HG03103 (cell line): ENCODE measurements at regions not wholly inside any gene's neighbourhood (a gene's known extent, or its start where the extent isn't known, plus 50 kb on each side); places are given as distances from the start of the nearest gene placed in this dataset.

Source experiments
- ATAC-seq: cut with Tn5 transposase; IDR thresholded peaks from one replicate; pipeline ENCODE4 v1.9.1; 2021; ENCODE audit warnings: low read depth; ENCODE audit not compliant: unreplicated experiment

DNA sequence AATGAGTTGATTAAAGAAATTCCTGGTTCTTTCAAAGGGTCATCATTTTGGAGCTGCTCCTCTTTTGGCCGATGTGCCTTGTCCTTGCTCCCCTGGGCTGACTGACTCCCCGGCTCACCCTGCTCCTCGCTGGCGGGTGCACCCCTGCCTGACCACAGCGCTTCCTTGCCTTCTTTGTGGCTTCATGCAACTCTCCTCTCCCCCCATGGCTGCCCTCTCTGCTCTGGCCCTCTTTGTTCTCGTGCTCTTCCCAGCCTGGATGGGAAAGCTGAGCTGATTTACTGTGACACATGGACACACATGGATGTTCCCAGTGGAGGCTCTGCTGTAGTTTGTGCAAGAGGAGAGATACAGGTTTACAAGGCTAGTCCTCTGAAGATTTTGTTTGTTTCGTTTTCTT, 234.6 kb downstream of the HAUS1 start:
- ATAC-seq, result no peak

DNA sequence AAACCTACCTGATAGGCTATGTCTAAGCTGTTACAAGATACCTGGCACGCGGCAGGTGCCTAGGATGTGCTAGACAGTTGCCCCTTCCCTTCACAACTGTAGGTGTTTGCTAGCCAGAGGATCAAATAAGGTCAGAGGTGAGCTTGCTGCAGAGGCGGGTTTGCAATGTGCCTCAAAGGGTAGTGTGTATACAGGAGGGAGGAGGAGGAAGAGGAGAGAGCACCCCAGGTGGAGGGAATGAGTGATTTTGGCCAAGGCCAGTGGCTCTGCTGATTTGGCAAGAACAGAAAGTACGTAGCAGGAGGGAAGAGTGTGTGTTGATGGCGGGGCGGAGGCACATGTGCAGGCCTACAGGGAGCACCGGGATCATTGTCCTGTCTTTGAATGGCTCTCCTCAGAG, 236.5 kb downstream of the HAUS1 start:
- no peak for ATAC-seq

DNA sequence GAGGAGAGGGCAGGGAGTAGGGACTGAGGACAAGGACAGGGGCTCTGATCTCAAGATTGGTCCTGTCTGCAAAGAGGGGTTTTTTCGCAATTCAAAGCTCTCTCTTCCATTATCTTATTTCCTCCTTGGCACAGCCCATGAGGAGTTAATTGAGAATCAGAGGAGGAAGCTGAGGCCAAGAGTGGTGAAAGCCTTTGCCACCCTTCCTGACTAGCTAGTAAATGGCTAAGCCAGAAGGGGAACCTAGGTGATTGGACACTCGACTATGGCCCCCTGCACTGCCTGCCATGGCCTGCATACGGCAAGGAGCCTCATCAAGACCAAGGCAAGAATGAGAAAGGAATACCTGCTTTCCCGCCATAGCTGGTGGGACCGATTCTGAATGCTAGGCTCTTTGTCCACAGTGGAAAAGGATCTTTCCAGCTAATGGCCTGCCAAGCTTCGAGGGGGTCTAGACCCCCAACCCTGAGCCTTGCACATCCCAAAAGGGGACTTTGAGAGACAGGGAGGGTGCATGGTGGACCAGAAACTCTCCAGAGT, 237.9 kb downstream of the HAUS1 start:
- ATAC-seq, result no peak

DNA sequence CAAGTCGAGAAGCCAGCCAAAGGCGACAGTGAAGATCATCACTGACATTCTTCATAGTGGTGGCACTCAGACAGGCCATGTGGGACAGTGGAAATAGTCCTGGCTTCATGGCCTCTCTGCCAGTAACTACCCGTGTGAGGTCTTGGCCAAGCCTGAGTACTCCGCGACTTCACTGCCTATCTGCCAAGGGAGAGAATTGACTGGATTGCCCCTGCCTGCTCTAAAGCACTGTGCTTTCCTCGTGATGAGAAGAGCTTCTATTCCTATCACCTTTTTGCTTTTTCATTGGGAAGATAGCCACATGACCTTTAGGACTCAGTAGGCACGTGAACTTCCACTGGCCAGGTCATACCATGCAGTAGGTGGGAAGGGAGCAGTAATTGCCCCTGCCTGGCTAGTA, 239.3 kb downstream of the HAUS1 start:
- ATAC-seq, result no peak

DNA sequence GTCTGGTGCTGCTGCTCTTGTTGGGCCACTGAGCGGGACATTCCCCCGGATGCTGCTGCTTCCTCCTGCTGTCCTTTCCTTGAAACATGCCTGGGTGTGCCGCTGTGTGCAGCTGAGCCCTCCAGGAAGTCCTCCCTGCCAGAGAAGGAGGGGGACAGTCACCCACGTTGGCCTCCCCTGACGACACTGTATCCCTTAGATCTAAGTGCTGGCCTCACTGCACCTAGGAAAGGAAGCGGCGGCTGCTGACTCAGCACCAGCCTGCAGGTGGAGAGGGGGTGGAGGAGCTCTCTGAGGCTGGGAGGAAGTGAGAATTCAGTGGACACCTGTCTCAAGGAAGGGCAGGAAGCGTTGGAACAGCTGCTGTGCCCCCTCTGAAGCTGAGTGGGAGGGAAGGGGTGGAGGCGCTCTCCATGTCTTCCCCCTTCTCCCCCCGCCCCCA, 239.8 kb downstream of the HAUS1 start:
- peak; percentile 78 for ATAC-seq

DNA sequence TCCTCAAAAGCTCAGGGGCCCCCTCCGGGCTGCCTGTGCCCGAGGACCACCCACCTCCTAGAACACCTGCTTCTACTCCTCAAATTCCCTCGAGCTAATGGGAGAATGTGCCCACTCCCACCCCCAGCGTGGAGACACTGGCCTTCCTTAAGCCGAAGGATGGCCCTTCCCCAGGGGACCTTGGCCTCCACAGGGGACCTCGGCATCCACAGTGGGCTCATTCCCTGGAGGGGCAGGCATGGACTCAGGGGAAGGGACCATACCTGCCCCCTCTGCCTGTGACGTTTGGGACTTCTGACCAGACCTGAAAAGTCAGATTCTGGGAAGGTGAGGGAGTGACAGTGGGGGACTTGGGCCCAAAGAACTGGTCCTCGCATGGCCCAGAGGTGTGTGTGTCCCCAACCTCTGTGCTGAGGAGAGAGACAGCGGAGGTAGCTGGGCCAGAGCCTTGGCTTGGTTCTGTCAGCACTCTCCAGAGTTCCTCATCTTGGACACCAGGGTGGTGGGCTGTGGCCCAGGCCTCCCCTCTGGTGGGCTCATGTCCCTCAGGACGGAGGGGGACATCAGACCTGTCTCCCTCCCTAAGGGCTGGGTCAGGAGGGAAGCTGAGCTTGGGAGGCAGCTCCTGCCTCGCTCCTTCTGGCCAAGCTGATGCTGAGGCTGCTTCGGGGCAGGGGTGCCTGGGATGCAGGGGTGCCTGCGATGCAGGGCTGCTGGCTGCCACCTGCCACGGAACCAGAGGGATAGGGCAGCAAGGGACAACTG, 240.4 kb downstream of the HAUS1 start:
- no peak for ATAC-seq

DNA sequence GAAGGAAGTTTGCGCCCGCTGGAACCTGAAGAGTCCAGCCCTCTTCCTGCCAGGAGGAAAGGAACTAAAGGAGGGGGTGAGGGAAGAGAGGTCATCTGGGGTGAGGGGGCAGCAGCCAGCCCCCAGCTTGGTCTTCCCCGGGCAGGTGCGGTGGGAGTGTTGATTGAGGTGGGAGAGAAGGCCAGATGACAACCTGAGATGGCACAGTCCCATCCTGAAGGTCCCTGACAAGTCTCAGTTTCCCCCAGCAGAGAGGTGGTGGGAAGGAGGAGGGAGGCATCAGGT, 240.9 kb downstream of the HAUS1 start:
- no peak for ATAC-seq

DNA sequence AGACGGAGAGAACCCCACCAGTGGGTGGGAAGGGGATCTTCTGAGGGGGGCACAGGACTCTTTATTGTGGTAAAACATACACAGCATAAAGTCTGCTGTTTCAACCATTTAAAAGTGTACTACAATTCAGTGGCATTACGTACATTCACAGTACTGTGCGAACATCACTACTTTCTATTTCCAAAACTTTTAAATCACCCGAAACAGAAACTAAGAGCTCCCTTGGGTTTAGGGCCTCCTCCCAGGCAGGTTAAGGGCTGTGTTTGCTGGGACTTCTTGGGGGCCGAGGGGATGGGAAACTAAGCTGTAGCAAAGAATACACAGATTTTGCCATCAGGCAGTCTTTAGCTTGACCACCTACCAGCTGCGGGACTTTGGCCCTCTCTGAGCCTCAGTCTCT, 242.0 kb downstream of the HAUS1 start:
- no peak for ATAC-seq

DNA sequence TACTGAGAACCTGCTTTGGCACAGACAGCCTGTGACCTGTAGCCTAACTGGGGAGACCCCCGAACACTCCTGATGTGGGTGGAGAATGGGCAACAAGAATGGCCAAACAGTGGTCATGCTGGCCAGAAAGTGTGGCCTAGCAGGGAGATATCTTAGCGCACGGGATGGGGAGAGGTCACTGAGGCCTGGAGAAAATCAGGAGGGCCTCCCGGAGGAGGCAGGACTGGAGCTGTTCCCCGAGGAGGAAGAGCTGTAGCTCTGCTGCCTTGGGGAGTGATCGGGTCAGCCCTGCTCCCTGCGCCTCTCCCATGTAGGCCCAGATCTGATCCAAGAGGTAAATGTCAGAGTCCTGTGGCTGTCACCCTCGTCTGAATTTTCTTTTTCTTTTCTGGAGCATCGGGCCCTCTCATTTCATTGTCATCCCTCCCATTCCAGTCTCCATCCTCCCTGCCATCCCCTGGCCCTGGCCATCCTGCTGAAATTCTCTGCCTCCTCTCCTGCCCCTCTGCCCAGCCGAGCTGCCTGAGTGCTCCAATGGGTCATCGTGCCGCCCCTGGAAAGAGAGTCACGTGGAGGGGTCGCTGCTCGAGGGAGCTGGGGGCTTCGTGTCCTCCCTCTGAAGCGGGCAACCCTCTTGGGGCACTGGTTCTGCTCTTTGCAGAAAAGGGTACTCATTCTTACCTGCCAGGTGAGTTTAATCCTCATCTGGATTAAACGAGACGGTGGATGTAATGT, 242.9 kb downstream of the HAUS1 start:
- ATAC-seq, result no peak

DNA sequence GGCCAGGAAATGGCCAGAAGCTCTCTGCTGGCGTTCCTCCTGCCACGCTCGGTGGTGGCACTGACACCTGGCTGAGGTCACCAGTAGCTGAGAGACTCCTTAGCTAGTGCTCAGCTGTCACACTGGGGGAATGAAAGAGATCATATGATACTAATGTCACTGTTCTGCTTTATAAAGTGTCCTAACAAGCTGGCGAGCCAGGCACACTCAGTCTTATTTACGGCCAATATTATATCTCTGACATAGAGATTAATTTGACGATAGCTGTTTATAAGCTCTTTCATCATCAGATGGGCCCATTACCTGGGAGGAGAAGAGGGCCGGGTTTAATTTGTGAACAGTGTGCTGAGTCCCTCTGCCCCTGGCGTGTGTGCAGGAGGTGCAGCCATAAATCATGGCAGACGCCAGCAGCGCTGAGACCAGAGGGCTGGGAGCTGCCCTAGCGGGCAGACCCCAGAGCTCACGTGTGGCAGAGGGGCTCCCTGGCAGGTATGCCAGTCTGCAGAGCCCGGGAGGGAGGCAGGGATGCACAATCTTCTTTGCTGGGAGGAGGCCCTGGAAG, 246.5 kb downstream of the HAUS1 start:
- ATAC-seq, result no peak

DNA sequence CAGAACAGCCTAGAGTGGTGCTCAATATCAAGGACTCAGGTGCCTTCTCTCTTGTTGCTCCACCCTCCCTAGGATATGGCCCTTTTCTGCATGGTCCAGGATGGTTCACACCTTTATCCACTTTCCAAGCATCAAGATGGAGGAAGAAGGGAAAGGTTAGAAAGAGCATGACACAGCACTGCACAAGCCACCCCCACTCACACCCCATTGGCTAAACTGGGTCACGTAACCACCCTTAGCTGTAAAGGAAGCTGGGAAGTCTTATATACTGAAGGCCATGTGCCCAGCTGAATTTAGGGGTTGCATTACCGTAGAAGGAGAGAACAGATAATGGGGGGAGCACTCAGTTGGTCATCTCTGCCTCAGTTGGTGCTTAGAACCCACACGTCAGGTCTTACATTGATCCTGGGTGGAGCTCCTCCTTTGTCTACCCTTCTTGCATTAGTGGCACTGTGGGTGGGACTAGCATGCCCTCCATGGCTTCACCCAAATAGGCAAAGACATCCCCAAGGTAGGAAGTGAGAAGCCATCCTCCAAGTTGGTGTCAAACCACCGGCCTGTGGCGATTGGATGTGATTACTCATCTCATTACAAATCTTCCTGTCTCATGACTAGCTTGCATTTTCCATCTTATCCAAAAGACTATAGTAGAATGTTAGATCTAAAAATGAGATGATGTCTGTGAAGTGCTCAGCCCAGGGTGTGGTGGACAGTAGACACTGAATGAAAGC, 248.5 kb downstream of the HAUS1 start:
- ATAC-seq, result no peak

DNA sequence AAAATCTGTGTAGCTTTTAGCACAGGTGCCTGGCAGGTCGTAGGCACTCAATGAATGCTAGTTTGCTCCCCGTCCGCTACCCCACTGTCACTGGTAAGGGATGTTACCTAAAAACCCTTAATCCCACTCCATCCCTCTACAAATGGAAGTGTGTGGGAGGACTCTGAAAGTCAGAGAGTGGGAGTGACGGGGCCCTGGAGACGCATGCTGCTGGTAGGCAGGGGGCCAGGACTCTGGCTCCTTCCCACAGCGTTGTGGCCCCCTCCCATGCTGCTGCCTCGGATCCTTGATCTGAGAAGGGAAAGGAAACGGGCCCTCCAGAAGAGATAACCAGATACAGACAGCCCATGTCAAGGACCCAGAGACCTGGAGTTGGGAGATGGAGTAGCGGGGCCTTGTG, 249.3 kb downstream of the HAUS1 start:
- no peak for ATAC-seq

DNA sequence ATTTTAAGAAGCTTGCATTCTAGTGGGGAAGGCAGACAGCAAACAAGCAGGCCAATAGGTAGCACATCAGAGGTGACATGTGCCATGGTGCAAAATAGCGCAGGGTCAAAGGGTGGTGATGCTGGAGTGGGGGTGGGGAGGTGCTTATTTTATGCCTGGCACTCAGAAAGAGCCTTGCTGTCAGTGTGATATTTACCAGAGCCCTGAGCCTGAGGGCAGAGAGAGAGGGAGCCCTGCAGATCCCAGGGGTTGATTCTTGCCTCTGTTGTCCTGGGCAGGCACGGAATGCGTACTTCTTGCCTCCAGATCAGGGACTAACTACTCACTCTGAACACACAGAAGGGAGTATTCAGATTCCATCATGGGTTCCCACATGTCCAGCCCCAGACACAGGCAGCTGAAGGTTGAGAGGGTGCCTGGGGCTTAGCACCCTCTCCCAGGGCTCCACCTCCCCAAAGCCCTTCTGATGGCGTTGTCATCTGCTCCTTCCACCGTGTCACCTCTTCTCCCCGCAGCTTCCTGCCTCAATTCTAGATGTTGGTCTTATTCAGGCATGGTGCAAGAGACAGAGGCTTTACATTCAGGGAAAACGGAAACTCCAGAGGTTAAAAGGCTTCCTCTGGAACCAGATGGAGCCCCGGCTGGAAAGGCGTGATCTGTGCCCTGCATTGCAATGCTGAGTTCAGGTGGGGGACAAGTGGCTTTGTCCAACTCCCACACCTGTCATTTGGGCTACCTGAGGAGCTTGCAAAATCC, 252.3 kb downstream of the HAUS1 start:
- no peak for ATAC-seq

DNA sequence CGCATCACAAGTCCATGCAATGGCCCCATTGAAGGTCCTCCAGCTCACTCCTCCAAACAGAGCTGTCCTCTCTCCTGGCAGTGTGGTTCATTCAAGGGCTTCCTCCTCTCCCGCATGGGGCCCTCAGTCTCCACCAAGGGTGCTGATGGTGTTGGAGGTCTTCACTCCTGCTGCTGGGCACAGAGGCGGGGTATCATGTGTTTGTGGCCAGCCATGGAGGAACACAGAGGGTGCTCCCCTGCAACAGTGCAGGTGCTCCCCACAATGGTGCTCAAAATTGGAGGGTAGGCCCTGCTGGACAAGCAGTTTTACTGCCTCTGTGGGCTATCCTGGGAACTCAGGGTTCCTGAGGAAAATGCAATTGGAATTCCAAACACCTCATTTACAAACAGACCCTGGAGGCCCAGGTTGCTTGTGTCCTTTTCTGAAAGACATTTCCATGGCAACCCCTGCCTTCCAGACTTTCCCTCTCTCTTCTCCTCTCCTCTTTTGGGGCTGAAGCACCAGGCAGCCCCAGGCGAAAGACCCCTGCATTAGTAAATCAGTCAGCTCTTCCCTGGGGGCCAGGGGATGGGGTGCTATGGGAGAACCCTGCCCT, 256.0 kb downstream of the HAUS1 start:
- ATAC-seq, result no peak

DNA sequence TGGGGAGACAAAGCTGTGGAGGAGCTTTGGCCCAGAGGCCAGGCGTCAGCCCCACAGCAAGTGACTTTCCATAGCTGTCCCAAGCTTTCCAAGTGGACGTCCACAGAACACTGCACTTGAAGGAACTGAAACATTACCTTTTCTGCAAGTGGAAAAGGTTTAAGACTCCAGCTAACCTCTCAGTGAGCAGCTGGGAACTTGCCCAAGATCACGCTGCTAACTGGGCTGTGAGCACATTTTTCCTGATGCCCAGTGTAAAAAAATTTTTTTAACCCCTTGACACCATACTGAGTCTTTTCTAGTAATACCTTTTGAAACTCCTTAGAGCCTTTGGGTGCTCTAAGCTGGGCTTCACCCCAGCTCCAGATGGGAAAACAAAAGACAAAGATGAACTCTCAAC, 256.7 kb downstream of the HAUS1 start:
- no peak for ATAC-seq

DNA sequence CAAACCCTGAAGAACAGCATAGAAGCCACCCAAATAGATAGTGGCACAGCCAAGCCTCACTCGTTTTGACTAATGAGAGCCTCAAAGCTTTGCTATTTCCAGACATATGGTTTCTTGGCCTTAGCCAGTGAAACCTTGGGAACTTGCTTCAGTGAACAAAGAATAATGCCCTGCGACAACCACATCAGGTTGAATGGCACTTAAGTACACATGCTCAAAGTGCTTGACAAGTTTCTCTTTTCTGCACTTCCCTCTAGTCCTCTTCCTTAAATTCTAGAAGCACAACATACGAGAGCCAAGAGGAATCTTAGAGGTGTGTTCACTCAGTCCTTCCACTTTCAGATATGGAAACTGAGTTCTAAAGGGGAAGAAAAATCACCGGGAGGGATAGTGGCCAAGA, 258.3 kb downstream of the HAUS1 start:
- ATAC-seq, result no peak

DNA sequence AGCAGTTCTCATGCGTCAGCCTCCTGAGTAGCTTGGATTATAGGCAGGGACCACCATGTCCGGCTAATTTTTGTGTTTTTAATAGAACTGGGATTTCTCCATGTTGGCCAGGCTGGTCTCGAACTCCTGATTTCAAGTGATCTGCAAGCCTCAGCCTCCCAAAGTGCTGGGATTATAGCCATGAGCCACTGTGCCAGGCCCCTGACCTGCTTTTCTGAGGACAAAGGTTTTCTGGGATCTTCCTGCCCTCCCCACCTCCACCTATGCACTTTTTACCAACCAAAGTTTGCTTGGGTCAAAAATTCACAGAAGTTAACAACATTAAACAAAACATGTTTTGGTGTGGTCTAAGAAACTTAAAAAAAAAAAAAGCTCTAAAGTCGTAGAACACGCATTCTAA, 259.9 kb downstream of the HAUS1 start:
- ATAC-seq, result no peak

DNA sequence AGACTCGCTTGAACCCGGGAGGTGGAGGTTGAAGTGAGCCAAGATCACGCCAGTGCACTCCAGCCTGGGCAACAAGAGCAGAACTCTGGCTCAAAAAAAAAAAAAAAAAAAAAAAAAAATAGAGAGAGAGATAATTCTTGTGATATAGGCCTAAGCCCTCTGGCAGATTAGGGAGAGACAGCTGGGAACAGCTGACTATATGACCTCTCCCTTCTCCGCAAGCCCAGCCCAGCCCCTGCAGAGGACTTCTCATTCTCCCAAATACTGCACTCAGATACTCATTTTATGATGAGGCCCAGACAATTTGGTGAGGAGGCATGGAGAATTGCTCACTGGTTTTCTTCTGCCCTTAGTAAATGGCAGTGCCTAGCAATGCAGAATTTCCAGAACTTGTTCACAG, 262.0 kb downstream of the HAUS1 start:
- ATAC-seq, result no peak

DNA sequence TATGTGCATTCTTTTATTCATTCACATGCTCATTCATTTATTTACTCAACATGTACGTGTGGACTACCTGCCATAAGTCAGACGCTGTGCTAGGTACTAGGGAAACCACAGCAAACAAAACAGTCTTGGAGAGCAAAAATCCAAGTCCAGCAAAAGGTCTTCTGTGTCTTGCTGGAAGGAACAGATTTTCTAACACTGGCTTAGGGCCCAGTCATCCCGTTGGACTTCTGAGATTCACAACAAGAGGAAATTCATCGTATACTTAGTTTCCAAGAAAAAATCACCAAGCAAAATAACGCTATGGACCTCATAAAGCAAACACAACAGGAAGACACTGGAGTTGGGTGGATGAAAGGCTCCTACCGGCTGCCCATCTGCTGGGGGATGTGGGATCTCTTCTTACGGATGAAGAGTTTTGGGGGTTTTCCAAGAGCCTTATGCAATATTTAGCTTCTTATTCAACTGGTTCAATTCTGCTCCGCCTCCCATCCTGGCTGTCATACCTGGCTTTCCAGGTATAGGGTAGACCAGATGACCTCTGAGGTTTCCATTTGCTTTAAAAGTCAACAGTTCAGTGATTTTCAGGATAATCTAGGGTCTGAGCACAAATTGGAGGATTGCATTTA, 262.7 kb downstream of the HAUS1 start:
- no peak for ATAC-seq

DNA sequence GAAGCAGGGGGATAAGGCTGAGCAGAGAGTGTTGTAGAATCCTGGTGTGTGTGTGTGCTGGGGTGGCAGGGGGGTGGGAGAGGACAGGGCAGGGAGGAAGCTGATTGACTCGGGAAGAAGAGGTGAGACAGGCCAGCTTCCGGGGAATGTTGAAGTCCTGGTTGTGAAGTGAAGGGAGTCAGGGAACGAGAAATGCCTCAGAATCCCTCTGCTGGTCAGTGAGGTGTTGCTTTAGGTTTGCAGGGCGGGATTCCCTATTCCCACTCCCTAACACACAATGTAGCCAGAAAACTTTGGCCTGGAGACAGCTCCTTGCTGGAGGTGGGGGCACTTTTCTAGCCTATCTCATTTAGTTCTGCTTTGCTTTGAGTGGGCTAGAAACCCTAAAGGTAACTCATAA, 265.1 kb downstream of the HAUS1 start:
- ATAC-seq, result no peak
